Liver (tissue), 8 donors: ENCODE measurements at regions not wholly inside any gene's neighbourhood (a gene's known extent, or its start where the extent isn't known, plus 50 kb on each side); places are given as distances from the start of the nearest gene placed in this dataset.

Experiments
- DNase-seq: peaks from one replicate; pipeline ENCODE4 v3.0.0-alpha.2; 2017; ENCODE audit warnings: low spot score
- H3K27ac ChIP-seq, 2 donors: one replicate each; pipeline ENCODE4 v1.7.0; 2013; ENCODE audit warnings: inconsistent platforms in 2 of 2, low read length in 2 of 2, control low read depth in 1 of 2, low read depth in 1 of 2, mild to moderate bottlenecking in 1 of 2
- H3K27me3 ChIP-seq, 4 donors: one replicate each; pipeline versions ENCODE4 v1.6.1 to v1.7.0; 2013; ENCODE audit warnings: low read length in 3 of 4, inconsistent platforms in 1 of 4, mild to moderate bottlenecking in 1 of 4, moderate library complexity in 1 of 4; ENCODE audit not compliant: control insufficient read depth in 4 of 4, insufficient read depth in 4 of 4
- H3K36me3 ChIP-seq, 4 donors: one replicate each; pipeline versions ENCODE4 v1.6.1 to v1.7.0; 2013; ENCODE audit warnings: low read length in 3 of 4, mild to moderate bottlenecking in 3 of 4, low read depth in 1 of 4, moderate library complexity in 1 of 4; ENCODE audit not compliant: control insufficient read depth in 4 of 4, insufficient read depth in 3 of 4
- H3K4me1 ChIP-seq, 4 donors: one replicate each; pipeline versions ENCODE4 v1.6.1 to v1.7.0; 2013; ENCODE audit warnings: low read length in 3 of 4, mild to moderate bottlenecking in 3 of 4, moderate library complexity in 1 of 4; ENCODE audit not compliant: control insufficient read depth in 4 of 4, insufficient read depth in 4 of 4
- H3K4me3 ChIP-seq, 3 donors: one replicate each; pipeline versions ENCODE4 v1.6.1 to v1.7.0; 2013; ENCODE audit warnings: low read length in 3 of 3, control low read depth in 1 of 3, low read depth in 1 of 3, mild to moderate bottlenecking in 1 of 3
- H3K9ac ChIP-seq, 2 donors: one replicate each; pipeline ENCODE4 v1.7.0; 2013; ENCODE audit warnings: low read length in 2 of 2, mild to moderate bottlenecking in 2 of 2, moderate library complexity in 2 of 2, control low read depth in 1 of 2, low read depth in 1 of 2
- H3K9me3 ChIP-seq, 4 donors: one replicate each; pipeline versions ENCODE4 v1.6.1 to v1.7.0; 2013; ENCODE audit warnings: low read length in 3 of 4; ENCODE audit not compliant: control insufficient read depth in 4 of 4
- ATF3 ChIP-seq: IDR thresholded peaks from 2 replicates; pipeline ENCODE4 v1.6.1; 2016; ENCODE audit warnings: antibody characterized with exemption
- CTCF ChIP-seq: fragments of 150-350 bp; IDR thresholded peaks from 2 replicates; pipeline ENCODE4 v1.5.1; 2017; ENCODE audit warnings: improper control_type of control experiment, low read depth, low read length; ENCODE audit not compliant: missing input control
- EGR1 ChIP-seq, 2 donors: IDR thresholded peaks; 2 replicates each; pipeline ENCODE4 v1.6.1; 2016 to 2018; ENCODE audit warnings: antibody characterized with exemption in 2 of 2, low read depth in 2 of 2
- FOXA1 ChIP-seq: IDR thresholded peaks from 2 replicates; pipeline ENCODE4 v1.6.1; 2016; ENCODE audit warnings: antibody characterized with exemption
- FOXA2 ChIP-seq: IDR thresholded peaks from 2 replicates; pipeline ENCODE4 v1.6.1; 2016; ENCODE audit warnings: antibody characterized with exemption
- GABPA ChIP-seq, 2 donors: IDR thresholded peaks in 1 of 2; conservative IDR thresholded peaks in 1 of 2; 2 replicates each; pipeline ENCODE4 v1.6.1; 2016; ENCODE audit warnings: antibody characterized with exemption in 2 of 2, mild to moderate bottlenecking in 1 of 2, moderate library complexity in 1 of 2
- HNF4A ChIP-seq, 2 donors: conservative IDR thresholded peaks; 2 replicates each; pipeline ENCODE4 v1.6.1; 2016; ENCODE audit warnings: antibody characterized with exemption in 2 of 2, mild to moderate bottlenecking in 2 of 2
- HNF4G ChIP-seq: IDR thresholded peaks from 2 replicates; pipeline ENCODE4 v1.6.1; 2016; ENCODE audit warnings: antibody characterized with exemption
- JUND ChIP-seq, 2 donors: IDR thresholded peaks; 2 replicates each; pipeline ENCODE4 v1.6.1; 2016; ENCODE audit warnings: antibody characterized with exemption in 2 of 2
- MAX ChIP-seq: IDR thresholded peaks from 2 replicates; pipeline ENCODE4 v1.6.1; 2016; ENCODE audit warnings: antibody characterized with exemption
- NR2F2 ChIP-seq: IDR thresholded peaks from 2 replicates; pipeline ENCODE4 v1.6.1; 2016; ENCODE audit warnings: antibody characterized with exemption
- RAD21 ChIP-seq, 2 donors: IDR thresholded peaks; 2 replicates each; pipeline ENCODE4 v1.6.1; 2016; ENCODE audit warnings: antibody characterized with exemption in 2 of 2, mild to moderate bottlenecking in 2 of 2
- REST ChIP-seq: IDR thresholded peaks from 2 replicates; pipeline ENCODE4 v1.6.1; 2016; ENCODE audit warnings: antibody characterized with exemption, mild to moderate bottlenecking
- RXRA ChIP-seq, 2 donors: IDR thresholded peaks; 2 replicates each; pipeline ENCODE4 v1.6.1; 2017 to 2018; ENCODE audit warnings: antibody characterized with exemption in 2 of 2, mild to moderate bottlenecking in 1 of 2
- SP1 ChIP-seq: IDR thresholded peaks from 2 replicates; pipeline ENCODE4 v1.6.1; 2018; ENCODE audit warnings: antibody characterized with exemption, mild to moderate bottlenecking
- TAF1 ChIP-seq: conservative IDR thresholded peaks from 2 replicates; pipeline ENCODE4 v1.6.1; 2016; ENCODE audit warnings: antibody characterized with exemption, mild to moderate bottlenecking
- YY1 ChIP-seq: IDR thresholded peaks from 2 replicates; pipeline ENCODE4 v1.6.1; 2016; ENCODE audit warnings: antibody characterized with exemption, mild to moderate bottlenecking
- ZBTB33 ChIP-seq: IDR thresholded peaks from 2 replicates; pipeline ENCODE4 v1.6.1; 2016; ENCODE audit warnings: antibody characterized with exemption
- WGBS: extraction: QIAGEN DNeasy Blood & Tissue Kit; methylation state at CpG from one replicate; pipeline ENCODE4 v1.1.7; 2013; 5-methylcytosine and 5-hydroxymethylcytosine counted together
- donor health status: healthy.
- donor health status: healthy.
- donor health status: healthy.
- donor health status: healthy.
- donor health status: healthy.

DNA sequence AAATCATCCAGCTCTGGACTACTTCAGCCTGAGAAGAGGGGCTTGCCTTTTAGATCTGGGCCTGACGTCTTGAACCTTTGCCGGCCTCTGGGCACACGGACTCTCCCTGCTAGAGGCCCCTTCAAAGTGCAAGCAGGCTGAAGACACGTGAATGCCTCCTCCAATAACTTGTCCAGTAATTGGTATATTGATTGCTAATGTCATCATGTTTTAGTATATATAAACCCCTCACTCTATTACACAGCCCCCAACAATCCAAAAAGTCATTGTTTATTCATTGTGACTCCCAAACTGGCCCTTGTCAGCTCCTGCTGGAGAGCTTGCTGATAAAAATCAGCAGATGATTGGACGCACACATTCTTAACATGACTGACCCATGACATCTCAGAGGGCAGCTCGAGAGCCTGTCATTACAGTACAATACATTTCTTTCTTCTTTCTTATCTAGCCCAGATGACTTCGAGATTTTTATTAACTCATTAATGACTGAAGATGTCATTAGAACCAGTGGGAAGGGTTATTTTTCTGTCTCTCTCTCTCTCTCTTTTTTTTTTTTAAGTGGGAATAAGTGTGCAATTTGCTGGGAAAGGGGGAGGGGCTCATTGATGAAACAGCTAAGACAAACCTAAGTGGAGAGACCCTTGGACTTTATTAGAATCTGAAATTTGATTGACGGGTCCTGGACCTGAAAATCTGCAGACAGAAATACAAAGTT lies 65.5 kb upstream of the NR2F2 start:
- no peaks in the 10 kb centered on the region for H3K27me3 ChIP-seq
- no peak overlapping the region for H3K9ac ChIP-seq
- 78% methylated on average over 8 of the region's 8 CpGs for WGBS
- H3K27ac ChIP-seq: no peak overlapping the region
- H3K9me3 ChIP-seq: no peaks in the 10 kb centered on the region
- no peaks in the 10 kb centered on the region for H3K36me3 ChIP-seq
- no peak overlapping the region for H3K4me3 ChIP-seq
- DNase-seq: no peak
- TF ChIP-seq ZBTB33: no peak
- no peak for TF ChIP-seq REST
- no peak for TF ChIP-seq ATF3
- no peak for TF ChIP-seq JUND (IDR thresholded peaks at IDR 0.05)
- no peak for TF ChIP-seq SP1
- no peak for TF ChIP-seq TAF1
- no peak for TF ChIP-seq HNF4A (conservative IDR thresholded peaks at IDR 0.05)
- TF ChIP-seq FOXA1: no peak
- no peak for TF ChIP-seq RXRA (IDR thresholded peaks at IDR 0.05)
- TF ChIP-seq YY1: no peak
- no peak for TF ChIP-seq GABPA (IDR thresholded peaks at IDR 0.05 in 1 of 2, conservative IDR thresholded peaks at IDR 0.05 in 1 of 2)
- no peak for TF ChIP-seq EGR1 (IDR thresholded peaks at IDR 0.05; ENCODE audit: low read depth in 2 of 2)
- no peak for TF ChIP-seq CTCF
- TF ChIP-seq RAD21 (IDR thresholded peaks at IDR 0.05): no peak
- H3K4me1 ChIP-seq: peaks cover 6 to 23% (median 19%) of the 10 kb centered on the region in 4 donors

DNA sequence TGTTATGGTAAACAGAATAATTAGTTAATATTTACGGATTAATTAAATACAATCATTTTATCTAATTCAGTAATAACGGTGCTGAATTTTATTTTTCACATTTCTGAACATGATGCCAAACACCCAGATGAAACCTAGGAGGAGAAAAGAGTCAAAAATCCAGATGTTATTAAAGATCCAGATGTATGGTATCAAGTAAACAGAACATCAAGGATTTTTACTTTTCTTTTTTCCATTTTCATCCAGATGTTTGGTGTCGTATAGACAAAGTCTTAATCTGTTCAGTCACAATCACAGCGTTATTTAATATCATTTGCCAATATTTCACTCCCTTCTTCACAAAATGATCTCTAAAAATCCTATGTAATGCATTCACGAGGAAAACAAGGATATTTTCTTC lies 64.0 kb upstream of the NR2F2 start:
- H3K9ac ChIP-seq: no peak overlapping the region
- no peak for DNase-seq
- H3K4me1 ChIP-seq: peaks cover 5 to 18% (median 15%) of the 10 kb centered on the region in 4 donors
- no peaks in the 10 kb centered on the region for H3K9me3 ChIP-seq
- no peaks in the 10 kb centered on the region for H3K27me3 ChIP-seq
- no peak overlapping the region for H3K27ac ChIP-seq
- no peak overlapping the region for H3K4me3 ChIP-seq
- no peaks in the 10 kb centered on the region for H3K36me3 ChIP-seq
- WGBS: 93% methylated on average over 5 of the region's 5 CpGs
- TF ChIP-seq HNF4A (conservative IDR thresholded peaks at IDR 0.05) (no peak), NR2F2 (no peak), EGR1 (IDR thresholded peaks at IDR 0.05; ENCODE audit: low read depth in 2 of 2) (no peak), FOXA2 (no peak), GABPA (IDR thresholded peaks at IDR 0.05 in 1 of 2, conservative IDR thresholded peaks at IDR 0.05 in 1 of 2) (no peak), MAX (no peak), ZBTB33 (no peak), SP1 (no peak), FOXA1 (no peak), REST (no peak), TAF1 (no peak), HNF4G (no peak)
